Karpas-422 (cell line): ENCODE measurements at regions not wholly inside any gene's neighbourhood (a gene's known extent, or its start where the extent isn't known, plus 50 kb on each side); places are given as distances from the start of the nearest gene placed in this dataset.
A peak's percentile ranks its signal among the peaks of the same experiment; 100 is the strongest.

ENCODE experiments used
- DNase-seq: peaks from one replicate; pipeline ENCODE4 v3.0.0-alpha.2; 2015
- H2AFZ ChIP-seq: fragments of 200-600 bp; sonication (generic); 2 replicates; pipeline ENCODE4 v1.6.1; 2014; ENCODE audit warnings: antibody characterized with exemption, low read length, mixed read lengths
- H3K27ac ChIP-seq: fragments of 200-600 bp; sonication (generic); 2 replicates; pipeline ENCODE4 v1.5.1; 2014; ENCODE audit warnings: mild to moderate bottlenecking, low read length, moderate library complexity
- H3K27me3 ChIP-seq: fragments of 200-600 bp; sonication (generic); 2 replicates; pipeline ENCODE4 v1.6.1; 2014; ENCODE audit warnings: low read length, mixed read lengths
- H3K36me3 ChIP-seq: fragments of 200-600 bp; sonication (generic); 2 replicates; pipeline ENCODE4 v1.6.1; 2014; ENCODE audit warnings: low read length, mixed read lengths; ENCODE audit not compliant: insufficient read depth
- H3K4me1 ChIP-seq: fragments of 200-600 bp; sonication (generic); 2 replicates; pipeline ENCODE4 v1.6.1; 2014; ENCODE audit warnings: mild to moderate bottlenecking, low read length, mixed read lengths
- H3K4me2 ChIP-seq: fragments of 200-600 bp; sonication (generic); 2 replicates; pipeline ENCODE4 v1.6.1; 2014; ENCODE audit warnings: low read length, low read depth, mild to moderate bottlenecking; ENCODE audit not compliant: poor library complexity, severe bottlenecking
- H3K4me3 ChIP-seq: fragments of 200-600 bp; sonication (generic); 2 replicates; pipeline ENCODE4 v1.5.1; 2014; ENCODE audit warnings: mild to moderate bottlenecking, antibody characterized with exemption, low read length, mixed read lengths
- H3K79me2 ChIP-seq: fragments of 200-600 bp; sonication (generic); 2 replicates; pipeline ENCODE4 v1.6.1; 2014; ENCODE audit warnings: mild to moderate bottlenecking, low read length, mixed read lengths
- H3K9ac ChIP-seq: fragments of 200-600 bp; sonication (generic); 2 replicates; pipeline ENCODE4 v1.6.0; 2014; ENCODE audit warnings: low read length
- H3K9me2 ChIP-seq: fragments of 200-600 bp; sonication (generic), shearing (Covaris generic); replicated peaks from 2 replicates; pipeline ENCODE4 v1.6.0; 2014; ENCODE audit warnings: mild to moderate bottlenecking, low read length, moderate library complexity; ENCODE audit not compliant: insufficient read depth
- H3K9me3 ChIP-seq: fragments of 300-700, 200-600 bp; sonication (generic); 2 replicates; pipeline ENCODE4 v1.6.1; 2014; ENCODE audit warnings: low read length, mixed read lengths
- H4K20me1 ChIP-seq: fragments of 200-600 bp; sonication (generic); 2 replicates; pipeline ENCODE4 v1.6.1; 2014; ENCODE audit warnings: mild to moderate bottlenecking, antibody characterized with exemption, low read length, low read depth; ENCODE audit not compliant: insufficient read depth

DNA sequence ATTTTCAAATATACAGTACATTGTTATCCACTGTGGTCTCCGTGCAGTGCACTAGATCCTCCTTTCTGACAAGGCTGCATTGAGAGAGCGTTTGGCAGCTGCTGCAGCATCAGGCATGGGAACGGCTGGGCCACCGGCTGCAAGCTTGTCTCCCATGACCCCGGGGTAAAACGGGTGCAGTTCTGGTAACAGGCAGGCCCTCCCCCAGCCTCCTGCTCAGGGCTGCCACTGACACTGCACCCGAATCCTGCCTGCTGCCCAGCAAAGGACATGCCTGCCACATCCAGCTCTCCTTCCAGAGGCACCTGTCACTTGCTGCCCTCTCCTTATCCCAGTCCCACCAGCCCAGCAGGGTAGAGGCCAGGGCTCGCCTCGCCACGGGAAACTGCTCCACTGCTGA is 124.5 kb upstream of the TMEM45B start:
- no peaks in the 10 kb centered on the region for H4K20me1 ChIP-seq
- no peaks in the 10 kb centered on the region for H3K79me2 ChIP-seq
- no peaks in the 10 kb centered on the region for H3K9me3 ChIP-seq
- H3K4me2 ChIP-seq: no peak overlapping the region
- no peak overlapping the region for H3K4me3 ChIP-seq
- H3K9ac ChIP-seq: no peak overlapping the region
- H3K27me3 ChIP-seq: no peaks in the 10 kb centered on the region
- no peak overlapping the region for H2AFZ ChIP-seq
- H3K4me1 ChIP-seq: no peaks in the 10 kb centered on the region
- no peaks in the 10 kb centered on the region for H3K9me2 ChIP-seq
- H3K36me3 ChIP-seq: no peaks in the 10 kb centered on the region
- DNase-seq: no peak
- H3K27ac ChIP-seq: no peak overlapping the region

DNA sequence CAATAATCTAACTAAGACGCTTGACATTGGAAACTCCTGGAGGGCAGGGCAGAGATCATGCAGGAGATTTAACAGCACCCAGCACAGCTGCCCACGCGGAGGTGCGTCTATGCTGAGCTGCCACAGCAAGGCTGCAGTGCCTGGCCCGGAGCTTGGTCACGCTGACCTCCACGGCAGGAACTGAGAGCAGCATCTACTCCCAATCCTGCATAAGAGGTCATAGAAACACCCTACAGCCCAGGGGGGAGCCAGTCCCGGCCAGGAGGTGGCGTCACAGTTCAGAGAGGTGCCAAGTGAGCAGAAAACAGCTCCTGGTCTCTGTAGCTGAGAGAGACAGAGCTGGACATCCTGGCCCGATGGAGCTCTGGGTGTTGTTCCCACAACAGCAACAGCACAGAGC is 121.1 kb upstream of the TMEM45B start:
- H3K4me2 ChIP-seq: no peak overlapping the region
- H3K9me2 ChIP-seq: no peaks in the 10 kb centered on the region
- no peak overlapping the region for H3K9ac ChIP-seq
- no peaks in the 10 kb centered on the region for H4K20me1 ChIP-seq
- H2AFZ ChIP-seq: no peak overlapping the region
- no peaks in the 10 kb centered on the region for H3K79me2 ChIP-seq
- H3K9me3 ChIP-seq: no peaks in the 10 kb centered on the region
- no peak overlapping the region for H3K4me3 ChIP-seq
- H3K27me3 ChIP-seq: no peaks in the 10 kb centered on the region
- H3K4me1 ChIP-seq: no peaks in the 10 kb centered on the region
- DNase-seq: peak; percentile 57
- no peaks in the 10 kb centered on the region for H3K36me3 ChIP-seq
- H3K27ac ChIP-seq: no peak overlapping the region

DNA sequence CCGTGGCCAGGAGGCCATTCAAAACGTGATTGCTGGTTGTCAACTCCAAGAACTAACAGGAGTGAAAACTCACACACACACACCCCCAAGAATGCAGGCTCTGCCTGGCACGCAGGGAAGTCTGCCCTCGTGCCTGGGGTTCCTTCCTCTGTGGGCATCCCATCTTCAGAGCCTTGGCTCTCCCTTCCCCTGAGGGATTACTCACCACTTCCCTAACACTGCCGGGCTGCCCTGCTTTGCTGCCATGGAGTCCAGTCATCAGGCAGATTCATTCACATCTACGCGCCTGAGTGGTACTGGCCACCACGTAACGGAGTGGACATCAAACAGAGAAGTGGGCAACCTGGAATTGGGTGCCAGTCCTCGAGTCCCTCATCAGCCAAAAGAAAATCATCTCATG is 120.7 kb upstream of the TMEM45B start:
- Histone ChIP-seq H3K9me3 (no peaks in the 10 kb centered on the region), H3K79me2 (no peaks in the 10 kb centered on the region), H3K9me2 (no peaks in the 10 kb centered on the region), H3K36me3 (no peaks in the 10 kb centered on the region), H3K4me3 (no peak overlapping the region), H3K4me2 (no peak overlapping the region), H3K27ac (no peak overlapping the region), H3K9ac (no peak overlapping the region), H3K27me3 (no peaks in the 10 kb centered on the region), H3K4me1 (no peaks in the 10 kb centered on the region), H2AFZ (no peak overlapping the region), H4K20me1 (no peaks in the 10 kb centered on the region)
- no peak for DNase-seq

DNA sequence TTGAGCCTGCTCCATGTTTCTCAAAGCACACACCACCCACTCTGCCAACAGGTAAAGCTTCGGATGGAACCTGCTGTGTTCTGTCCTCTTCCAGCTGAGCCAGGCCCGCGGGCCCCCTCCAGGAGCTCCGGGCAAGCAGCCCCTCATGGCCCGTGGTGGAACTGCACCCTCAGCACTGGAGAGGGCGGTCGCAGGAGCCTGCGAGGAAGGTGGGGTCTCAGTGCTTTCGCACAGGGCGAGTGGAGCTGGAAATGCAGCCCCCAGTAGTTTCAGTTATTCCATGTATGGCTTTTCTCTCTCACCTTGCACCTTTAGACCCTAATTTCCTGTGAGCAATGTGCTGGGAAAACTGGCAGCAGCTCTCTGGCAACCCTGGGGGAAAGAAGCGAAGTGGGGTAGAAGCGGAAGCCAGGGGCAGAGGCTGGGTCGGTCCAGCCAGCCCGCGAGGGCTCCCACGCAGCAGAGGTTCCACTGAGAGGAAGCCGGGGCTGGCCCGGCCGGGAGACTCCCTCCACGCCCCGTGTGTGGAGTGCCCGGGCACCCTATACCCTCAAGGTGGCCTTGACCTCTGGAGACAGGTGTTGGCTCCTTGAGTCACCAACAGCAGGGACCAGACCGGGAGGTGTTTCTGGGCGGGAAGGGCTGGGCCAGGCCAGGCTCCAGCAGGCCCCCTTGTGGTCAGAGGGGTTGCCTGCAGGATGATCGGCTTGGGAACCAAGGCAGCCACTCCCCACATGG is 119.9 kb upstream of the TMEM45B start:
- no peaks in the 10 kb centered on the region for H3K4me1 ChIP-seq
- no peak overlapping the region for H2AFZ ChIP-seq
- H3K36me3 ChIP-seq: no peaks in the 10 kb centered on the region
- no peak overlapping the region for H3K27ac ChIP-seq
- H3K9me3 ChIP-seq: no peaks in the 10 kb centered on the region
- no peak overlapping the region for H3K9ac ChIP-seq
- no peaks in the 10 kb centered on the region for H3K27me3 ChIP-seq
- peak; percentile 65 for DNase-seq
- no peaks in the 10 kb centered on the region for H3K9me2 ChIP-seq
- no peak overlapping the region for H3K4me2 ChIP-seq
- no peak overlapping the region for H3K4me3 ChIP-seq
- H3K79me2 ChIP-seq: no peaks in the 10 kb centered on the region
- no peaks in the 10 kb centered on the region for H4K20me1 ChIP-seq

DNA sequence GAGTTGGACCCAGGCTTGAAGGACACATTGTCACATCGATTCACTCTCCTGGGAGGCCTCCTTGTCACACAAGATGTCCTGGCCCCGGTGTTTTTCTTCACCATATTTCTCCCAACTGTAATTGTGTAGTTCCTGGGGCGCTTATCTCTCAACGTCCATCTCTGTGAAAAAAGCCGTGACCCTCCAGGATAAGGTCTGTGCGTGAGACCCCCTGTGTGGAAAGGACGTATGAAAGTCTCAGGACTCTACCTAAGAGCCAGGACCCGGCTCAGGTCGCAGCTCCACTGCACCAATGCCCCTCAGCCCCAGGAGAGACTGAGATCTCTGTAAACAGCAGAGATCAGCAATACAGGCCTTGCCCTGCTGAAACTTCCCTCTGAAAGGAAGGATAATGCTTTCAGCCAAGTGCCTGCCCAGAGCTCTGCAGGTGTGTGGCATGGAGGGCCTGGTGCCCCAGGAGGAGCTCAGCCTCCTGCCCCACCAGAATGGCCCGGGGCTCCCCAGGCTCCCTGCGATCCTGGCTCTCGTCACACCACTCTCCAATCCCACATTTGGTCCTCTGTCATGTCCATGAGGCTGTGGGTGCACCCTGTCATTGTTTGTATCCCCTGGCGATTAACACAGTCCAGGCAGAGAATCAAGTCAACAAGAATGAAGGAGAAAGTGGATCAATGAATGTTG is 119.2 kb upstream of the TMEM45B start:
- Histone ChIP-seq H3K9ac (no peak overlapping the region), H3K9me2 (no peaks in the 10 kb centered on the region), H4K20me1 (no peaks in the 10 kb centered on the region), H3K27ac (no peak overlapping the region), H3K4me3 (no peak overlapping the region), H3K36me3 (no peaks in the 10 kb centered on the region), H3K79me2 (no peaks in the 10 kb centered on the region), H3K27me3 (no peaks in the 10 kb centered on the region), H3K9me3 (no peaks in the 10 kb centered on the region), H3K4me2 (no peak overlapping the region), H2AFZ (no peak overlapping the region), H3K4me1 (no peaks in the 10 kb centered on the region)
- no peak for DNase-seq

DNA sequence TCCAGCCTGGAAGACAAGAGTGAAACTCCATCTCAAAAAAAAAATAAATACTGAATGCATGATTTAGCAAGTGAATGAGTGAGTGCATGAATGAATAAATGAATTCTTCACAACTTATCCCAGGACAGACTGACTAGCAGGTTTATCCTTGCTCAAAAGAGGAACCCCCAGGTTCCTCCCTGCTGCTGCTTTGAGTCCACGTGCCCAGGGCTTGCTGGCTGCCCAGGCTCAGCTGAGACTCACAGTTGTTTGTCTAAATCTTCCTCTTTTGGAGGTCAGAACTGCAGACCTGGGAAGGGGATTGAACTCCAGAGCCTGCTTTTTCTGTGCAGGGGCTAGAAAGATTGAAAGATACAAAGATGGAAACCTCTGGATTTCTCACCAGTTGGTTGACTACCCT is 117.4 kb upstream of the TMEM45B start:
- no peak overlapping the region for H3K4me2 ChIP-seq
- H3K36me3 ChIP-seq: no peaks in the 10 kb centered on the region
- no peaks in the 10 kb centered on the region for H3K79me2 ChIP-seq
- no peak overlapping the region for H3K4me3 ChIP-seq
- H2AFZ ChIP-seq: no peak overlapping the region
- no peaks in the 10 kb centered on the region for H3K9me2 ChIP-seq
- no peak for DNase-seq
- H3K4me1 ChIP-seq: no peaks in the 10 kb centered on the region
- no peaks in the 10 kb centered on the region for H4K20me1 ChIP-seq
- H3K27ac ChIP-seq: no peak overlapping the region
- H3K9me3 ChIP-seq: no peaks in the 10 kb centered on the region
- H3K27me3 ChIP-seq: no peaks in the 10 kb centered on the region
- H3K9ac ChIP-seq: no peak overlapping the region

DNA sequence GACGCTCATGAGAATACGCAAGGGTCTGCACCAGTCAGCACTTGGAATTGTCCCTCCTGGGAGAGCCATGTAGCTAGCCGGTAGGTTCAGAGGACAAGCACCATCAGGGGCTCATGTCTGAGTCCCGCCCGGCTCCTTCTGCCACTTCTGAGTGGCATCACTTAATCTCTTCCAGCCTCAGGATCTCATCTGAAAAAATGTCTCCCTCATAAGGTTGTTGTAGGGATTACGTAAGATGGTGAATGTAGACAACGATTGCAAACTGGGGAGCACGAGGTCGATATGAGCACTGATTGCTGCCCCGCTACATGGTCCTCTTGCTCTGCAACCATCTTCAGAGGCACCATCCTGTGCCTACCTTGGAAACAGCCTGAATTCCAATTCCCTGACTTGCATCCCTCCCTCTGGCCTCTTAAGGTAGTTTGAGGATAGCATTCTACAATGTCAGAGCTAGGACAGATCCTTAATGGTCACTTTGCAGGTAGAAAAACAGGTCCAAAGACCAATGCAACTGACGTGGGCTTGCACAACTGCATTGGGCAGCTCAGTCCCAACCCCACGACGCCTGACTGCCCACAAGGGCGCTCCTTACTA is 115.8 kb upstream of the TMEM45B start:
- Histone ChIP-seq H4K20me1 (no peaks in the 10 kb centered on the region), H3K27ac (no peak overlapping the region), H2AFZ (no peak overlapping the region), H3K9me3 (no peaks in the 10 kb centered on the region), H3K4me1 (no peaks in the 10 kb centered on the region), H3K4me3 (no peak overlapping the region), H3K27me3 (no peaks in the 10 kb centered on the region), H3K9me2 (no peaks in the 10 kb centered on the region), H3K36me3 (no peaks in the 10 kb centered on the region), H3K9ac (no peak overlapping the region), H3K4me2 (no peak overlapping the region), H3K79me2 (no peaks in the 10 kb centered on the region)
- DNase-seq: no peak

DNA sequence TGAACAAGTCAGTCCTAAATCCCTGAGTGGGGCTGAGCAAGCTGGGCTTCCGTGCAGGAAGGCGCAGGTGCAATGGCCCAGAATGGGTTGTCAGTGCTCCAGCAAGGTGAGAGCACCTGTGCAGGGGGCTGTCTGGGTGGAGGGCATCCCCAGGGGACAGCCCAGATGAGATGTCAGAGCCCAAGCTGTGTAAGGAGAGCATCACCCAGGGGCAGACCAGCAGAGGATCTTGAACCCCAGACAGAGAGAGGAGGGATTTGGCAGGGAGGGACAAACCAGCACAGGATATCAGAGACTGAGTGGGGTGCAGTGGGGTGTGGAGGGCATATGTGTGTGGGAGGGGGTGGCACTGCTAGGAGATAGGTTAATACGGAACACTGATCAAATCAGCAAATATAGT is 114.9 kb upstream of the TMEM45B start:
- Histone ChIP-seq H3K4me2 (no peak overlapping the region), H3K27ac (no peak overlapping the region), H3K9ac (no peak overlapping the region), H3K4me1 (no peaks in the 10 kb centered on the region), H2AFZ (no peak overlapping the region), H3K9me2 (no peaks in the 10 kb centered on the region), H3K9me3 (no peaks in the 10 kb centered on the region), H4K20me1 (no peaks in the 10 kb centered on the region), H3K36me3 (no peaks in the 10 kb centered on the region), H3K4me3 (no peak overlapping the region), H3K27me3 (no peaks in the 10 kb centered on the region), H3K79me2 (no peaks in the 10 kb centered on the region)
- no peak for DNase-seq
